ENCODE measurements at regions not wholly inside any gene's neighbourhood (a gene's known extent, or its start where the extent isn't known, plus 50 kb on each side); places are given as distances from the start of the nearest gene placed in this dataset.

GRCh38 chr4:112800001-112800400, 163.1 kb downstream of the LARP7 start:
- TF ChIP-seq CTCF (conservative IDR thresholded peaks at IDR 0.05; ENCODE audit: low read length): no peak
- no peak for TF ChIP-seq EZH2phosphoT487 (IDR thresholded peaks at IDR 0.05; ENCODE audit: borderline replicate concordance)
